Activated naive CD8-positive, alpha-beta T cell treated with anti-CD3 and anti-CD28 coated beads, Interleukin-2, amount 10 ng/mL, durations not matched to agents 7 days and 5 days (primary cell): ENCODE measurements at regions not wholly inside any gene's neighbourhood (a gene's known extent, or its start where the extent isn't known, plus 50 kb on each side); places are given as distances from the start of the nearest gene placed in this dataset.
"Not testable (repeated sequence)": the region's sequence is repeated elsewhere in the genome, so short reads cannot be mapped to it uniquely, and the experiment has no call there.

Source experiments
- ATAC-seq: fragments of 150-1000 bp; cut with Tn5 transposase; one replicate; pipeline ENCODE4 v1.10.0; 2021; ENCODE audit warnings: low read depth, moderate library complexity
- POLR2A ChIA-PET: fragments of 350-600 bp; sonication (Branson Sonifier 250); formaldehyde crosslinking; loops from one replicate; lab custom pipeline; 2021; ENCODE audit warnings: antibody characterized with exemption; lab: Charles Lee
- DNase-seq: peaks from one replicate; pipeline ENCODE4 v3.0.0; 2021
- H3K27ac Mint-ChIP-seq: one replicate; pipeline ENCODE4 v1.8.0; 2022; ENCODE audit warnings: mild to moderate bottlenecking, mixed read lengths
- H3K27me3 Mint-ChIP-seq: one replicate; pipeline ENCODE4 v1.8.0; 2022; ENCODE audit warnings: mild to moderate bottlenecking, moderate library complexity, mixed read lengths
- H3K36me3 Mint-ChIP-seq: one replicate; pipeline ENCODE4 v1.8.0; 2021; ENCODE audit warnings: mild to moderate bottlenecking, mixed read lengths
- H3K4me1 Mint-ChIP-seq: one replicate; pipeline ENCODE4 v1.8.0; 2021; ENCODE audit warnings: mixed read lengths
- H3K4me3 Mint-ChIP-seq: one replicate; pipeline ENCODE4 v1.8.0; 2022; ENCODE audit warnings: mild to moderate bottlenecking, moderate library complexity, mixed read lengths
- H3K9me3 Mint-ChIP-seq: one replicate; pipeline ENCODE4 v1.8.0; 2021; ENCODE audit warnings: mixed read lengths

DNA sequence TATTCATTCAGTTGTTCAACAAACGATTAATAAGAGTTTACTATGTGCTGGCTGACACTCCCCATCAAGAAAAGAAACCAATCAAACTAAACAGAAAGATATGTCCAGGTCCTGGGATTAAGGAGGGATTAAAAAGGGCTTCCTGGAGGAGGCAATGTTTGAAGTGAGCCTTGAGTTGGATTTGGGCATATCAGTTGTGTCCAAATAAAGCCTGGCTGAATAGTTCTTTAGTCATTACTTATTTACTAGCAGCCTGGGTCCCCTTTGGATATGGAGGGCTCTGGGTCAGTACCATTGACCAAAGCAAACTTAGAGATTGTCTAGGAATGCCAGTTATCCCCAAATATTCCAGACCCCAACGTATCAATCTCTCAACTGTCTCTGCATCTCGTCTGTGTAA lies 117.7 kb downstream of the COPRS start:
- ATAC-seq (no peak), DNase-seq (no peak)
- POLR2A ChIA-PET = no interaction called here
- H3K4me1 Mint-ChIP-seq = peaks cover 6% of the 10 kb centered on the region
- H3K27me3 Mint-ChIP-seq = peaks cover 46% of the 10 kb centered on the region
- no peaks in the 10 kb centered on the region for H3K9me3 Mint-ChIP-seq
- no peak overlapping the region for H3K4me3 Mint-ChIP-seq
- no peak overlapping the region for H3K27ac Mint-ChIP-seq
- no peaks in the 10 kb centered on the region for H3K36me3 Mint-ChIP-seq

GRCh38 chr17:31740611-31741082 lies 118.4 kb downstream of the COPRS start:
- Mint-ChIP-seq H3K36me3 (no peaks in the 10 kb centered on the region), H3K27ac (no peak overlapping the region), H3K9me3 (no peaks in the 10 kb centered on the region), H3K4me1 (peaks cover 6% of the 10 kb centered on the region), H3K4me3 (no peak overlapping the region), H3K27me3 (peaks cover 46% of the 10 kb centered on the region)
- no peak for DNase-seq
- ATAC-seq = no peak
- POLR2A ChIA-PET = no interaction called here

DNA sequence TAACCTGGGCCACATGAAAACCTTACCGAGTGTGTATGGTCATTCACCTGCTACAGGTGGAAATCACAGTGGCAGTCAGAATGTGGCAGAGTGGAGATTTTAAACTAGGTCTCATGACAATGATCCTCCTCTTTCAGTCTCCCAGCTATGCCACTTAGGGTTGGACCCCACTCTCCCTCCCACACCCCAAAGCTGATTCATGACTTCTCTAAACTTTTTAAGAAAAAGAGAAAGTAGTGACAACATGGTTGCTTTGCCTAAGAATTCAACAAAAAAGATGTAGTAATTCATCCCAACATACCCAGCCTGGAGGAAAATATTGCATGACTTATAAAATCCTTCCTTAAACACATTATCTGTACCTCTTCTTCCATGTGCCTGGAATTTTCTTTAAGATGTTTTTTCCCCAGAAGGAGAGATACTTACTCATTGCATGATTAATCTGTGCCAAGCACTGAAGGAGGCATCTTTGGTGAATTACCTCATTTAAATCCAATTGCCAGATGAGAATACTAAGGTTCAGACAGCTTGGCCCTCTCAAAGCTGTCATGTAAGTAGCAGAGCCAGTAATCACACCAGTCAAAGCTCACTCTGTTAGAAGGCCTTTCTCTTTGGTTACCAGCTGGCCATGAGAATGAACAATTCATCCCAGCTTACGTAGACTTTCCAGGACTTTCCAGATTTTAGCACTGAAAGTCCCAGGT lies 119.9 kb downstream of the COPRS start:
- ATAC-seq = no peak
- H3K4me1 Mint-ChIP-seq = peaks cover 5% of the 10 kb centered on the region
- H3K36me3 Mint-ChIP-seq = no peaks in the 10 kb centered on the region
- no peak overlapping the region for H3K4me3 Mint-ChIP-seq
- H3K27ac Mint-ChIP-seq = no peak overlapping the region
- no peaks in the 10 kb centered on the region for H3K9me3 Mint-ChIP-seq
- POLR2A ChIA-PET = no interaction called here
- H3K27me3 Mint-ChIP-seq = peaks cover 42% of the 10 kb centered on the region
- no peak for DNase-seq

GRCh38 chr17:31738488-31738887 lies 120.6 kb downstream of the COPRS start:
- Mint-ChIP-seq H3K4me3 (no peak overlapping the region), H3K9me3 (no peaks in the 10 kb centered on the region), H3K4me1 (peaks cover 1% of the 10 kb centered on the region), H3K27me3 (peaks cover 36% of the 10 kb centered on the region), H3K27ac (no peak overlapping the region), H3K36me3 (no peaks in the 10 kb centered on the region)
- DNase-seq (no peak), ATAC-seq (no peak)
- POLR2A ChIA-PET = no interaction called here

GRCh38 chr17:31738067-31738466 lies 121.0 kb downstream of the COPRS start:
- Mint-ChIP-seq H3K4me1 (peaks cover 1% of the 10 kb centered on the region), H3K4me3 (no peak overlapping the region), H3K27me3 (peaks cover 32% of the 10 kb centered on the region), H3K9me3 (no peaks in the 10 kb centered on the region), H3K36me3 (no peaks in the 10 kb centered on the region), H3K27ac (no peak overlapping the region)
- ATAC-seq (no peak), DNase-seq (no peak)
- POLR2A ChIA-PET = no interaction called here

GRCh38 chr17:31736855-31737625 lies 122.0 kb downstream of the COPRS start:
- POLR2A ChIA-PET = no interaction called here
- Mint-ChIP-seq H3K27ac (no peak overlapping the region), H3K9me3 (no peaks in the 10 kb centered on the region), H3K36me3 (no peaks in the 10 kb centered on the region), H3K4me1 (peaks cover 1% of the 10 kb centered on the region), H3K27me3 (peaks cover 32% of the 10 kb centered on the region), H3K4me3 (no peak overlapping the region)
- DNase-seq (no peak), ATAC-seq (no peak)

DNA sequence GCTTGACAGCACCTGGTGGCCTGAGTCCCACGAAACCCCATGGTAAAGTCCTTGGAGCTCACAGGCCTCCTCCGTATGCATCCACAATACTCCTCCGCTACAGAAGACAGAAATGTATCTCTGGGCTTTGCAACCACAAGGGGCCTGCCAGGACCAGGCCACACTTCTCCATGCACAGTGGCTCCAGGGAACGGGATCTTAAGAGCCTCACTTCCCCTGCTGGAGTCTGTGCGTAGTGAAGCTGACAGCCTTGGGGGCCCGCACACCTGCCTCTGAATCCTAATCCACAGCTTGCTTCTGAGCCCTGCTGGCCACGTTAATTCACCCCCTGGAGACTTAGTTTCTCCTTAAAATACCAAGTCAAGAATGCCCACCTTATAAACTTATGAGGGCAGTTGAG lies 125.7 kb downstream of the COPRS start:
- ATAC-seq (no peak), DNase-seq (no peak)
- peaks cover 1% of the 10 kb centered on the region for H3K4me1 Mint-ChIP-seq
- POLR2A ChIA-PET = no interaction called here
- H3K27ac Mint-ChIP-seq = no peak overlapping the region
- peaks cover 12% of the 10 kb centered on the region for H3K27me3 Mint-ChIP-seq
- H3K9me3 Mint-ChIP-seq = no peaks in the 10 kb centered on the region
- H3K4me3 Mint-ChIP-seq = no peak overlapping the region
- no peaks in the 10 kb centered on the region for H3K36me3 Mint-ChIP-seq

DNA sequence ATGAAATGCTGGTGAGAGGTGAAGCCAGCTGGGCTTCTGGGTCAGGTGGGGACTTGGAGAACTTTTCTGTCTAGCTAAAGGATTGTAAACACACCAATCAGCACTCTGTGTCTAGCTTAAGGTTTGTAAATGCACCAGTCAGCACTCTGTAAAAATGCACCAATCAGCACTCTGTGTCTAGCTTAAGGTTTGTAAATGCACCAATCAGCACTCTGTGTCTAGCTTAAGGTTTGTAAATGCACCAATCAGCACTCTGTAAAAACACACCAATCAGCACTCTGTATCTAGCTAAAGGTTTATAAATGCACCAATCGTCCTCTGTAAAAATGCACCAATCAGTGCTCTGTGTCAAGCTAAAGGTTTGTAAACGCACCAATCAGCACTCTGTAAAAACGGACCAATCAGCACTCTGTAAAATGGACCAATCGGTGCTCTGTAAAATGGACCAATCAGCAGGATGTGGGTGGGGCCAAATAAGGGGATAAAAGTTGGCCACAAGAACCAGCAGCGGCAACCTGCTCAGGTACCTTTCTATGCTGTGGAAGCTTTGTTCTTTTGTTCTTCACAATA lies 127.4 kb downstream of the COPRS start:
- H3K36me3 Mint-ChIP-seq, H3K9me3 Mint-ChIP-seq, H3K4me1 Mint-ChIP-seq, H3K27ac Mint-ChIP-seq, DNase-seq, H3K4me3 Mint-ChIP-seq, POLR2A ChIA-PET, H3K27me3 Mint-ChIP-seq, ATAC-seq: not testable (repeated sequence)

GRCh38 chr17:31731118-31731517 lies 127.9 kb downstream of the COPRS start:
- peaks cover 6% of the 10 kb centered on the region for H3K27me3 Mint-ChIP-seq
- no peak overlapping the region for H3K27ac Mint-ChIP-seq
- H3K4me1 Mint-ChIP-seq = peaks cover 1% of the 10 kb centered on the region
- no peaks in the 10 kb centered on the region for H3K36me3 Mint-ChIP-seq
- H3K9me3 Mint-ChIP-seq = no peaks in the 10 kb centered on the region
- H3K4me3 Mint-ChIP-seq = no peak overlapping the region
- DNase-seq (no peak), ATAC-seq (no peak)
- POLR2A ChIA-PET = no interaction called here

DNA sequence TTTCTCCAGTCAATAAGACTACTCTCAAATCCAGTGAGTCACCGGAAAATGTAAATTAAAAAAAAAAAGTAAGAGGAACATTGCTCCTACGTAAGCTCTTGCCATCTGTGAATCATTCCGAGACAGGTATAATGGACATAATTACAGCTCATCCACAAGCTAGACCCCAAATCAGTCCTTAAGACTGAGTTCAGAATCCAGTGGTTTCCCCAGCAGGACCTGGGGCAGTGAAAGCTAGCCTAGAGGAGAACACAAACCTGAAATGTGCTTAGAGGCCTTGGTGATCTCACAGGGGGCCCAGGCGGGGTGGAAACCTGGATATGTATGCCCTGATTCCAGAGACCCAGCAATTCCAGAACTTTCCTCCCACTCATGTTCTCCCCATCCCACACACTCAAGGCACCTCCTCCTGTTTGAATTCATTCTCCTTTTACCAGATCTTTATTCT lies 132.0 kb downstream of the COPRS start:
- DNase-seq (no peak), ATAC-seq (no peak)
- Mint-ChIP-seq H3K27ac (no peak overlapping the region), H3K4me3 (no peak overlapping the region), H3K4me1 (no peaks in the 10 kb centered on the region), H3K36me3 (no peaks in the 10 kb centered on the region), H3K9me3 (no peaks in the 10 kb centered on the region), H3K27me3 (peaks cover 3% of the 10 kb centered on the region)
- POLR2A ChIA-PET = interaction anchor here (0.7 kb wide), 1 partner anchor 114 kb away, joined by 6 read pairs; no protein-coding TSS in a partner anchor

- no peaks in the 10 kb centered on the region for H3K4me1 Mint-ChIP-seq
- H3K27ac Mint-ChIP-seq = no peak overlapping the region
- DNase-seq (no peak), ATAC-seq (no peak)
- peaks cover 5% of the 10 kb centered on the region for H3K27me3 Mint-ChIP-seq
- H3K9me3 Mint-ChIP-seq = no peaks in the 10 kb centered on the region
- H3K36me3 Mint-ChIP-seq = no peaks in the 10 kb centered on the region
- H3K4me3 Mint-ChIP-seq = no peak overlapping the region
- POLR2A ChIA-PET = interaction anchor here (0.6 kb wide), 1 partner anchor 11 kb away, joined by 3 read pairs; no protein-coding TSS in a partner anchor
Observed at GRCh38 chr17:31724619-31725018, 134.4 kb downstream of the COPRS start.

- no peak for ATAC-seq
- POLR2A ChIA-PET = interaction anchor here (0.6 kb wide), 1 partner anchor 12 kb away, joined by 3 read pairs; no protein-coding TSS in a partner anchor
- no peak for DNase-seq
- Mint-ChIP-seq H3K36me3 (no peaks in the 10 kb centered on the region), H3K27ac (no peak overlapping the region), H3K27me3 (peaks cover 7% of the 10 kb centered on the region), H3K9me3 (no peaks in the 10 kb centered on the region), H3K4me3 (no peak overlapping the region), H3K4me1 (no peaks in the 10 kb centered on the region)
Observed at GRCh38 chr17:31724026-31724425, 135.0 kb downstream of the COPRS start.

GRCh38 chr17:31722251-31723056 lies 136.6 kb downstream of the COPRS start:
- H3K27ac Mint-ChIP-seq = no peak overlapping the region
- H3K4me3 Mint-ChIP-seq = no peak overlapping the region
- POLR2A ChIA-PET = no interaction called here
- no peaks in the 10 kb centered on the region for H3K9me3 Mint-ChIP-seq
- ATAC-seq (no peak), DNase-seq (no peak)
- no peaks in the 10 kb centered on the region for H3K36me3 Mint-ChIP-seq
- peaks cover 7% of the 10 kb centered on the region for H3K27me3 Mint-ChIP-seq
- no peaks in the 10 kb centered on the region for H3K4me1 Mint-ChIP-seq
